G401 (cell line): ENCODE measurements at regions not wholly inside any gene's neighbourhood (a gene's known extent, or its start where the extent isn't known, plus 50 kb on each side); places are given as distances from the start of the nearest gene placed in this dataset.

ENCODE experiments used
- DNase-seq: peaks from one replicate; pipeline ENCODE4 v3.0.0-alpha.2; 2015; ENCODE audit warnings: low spot score
- in situ Hi-C: cut with HindIII; loops from 2 replicates; pipeline ENCODE4 v1.10.0; 2016; ENCODE audit warnings: low sequenced_read_pairs, mixed read lengths

GRCh38 chr18:76142611-76143010 lies 352.4 kb downstream of the ZNF516 start:
- no peak for DNase-seq
- in situ Hi-C loops: no loop called here

- no peak for DNase-seq
- in situ Hi-C loops: no loop called here
Measured at GRCh38 chr18:76139844-76140243, 355.2 kb downstream of the ZNF516 start.

GRCh38 chr18:76137216-76137615 lies 357.8 kb downstream of the ZNF516 start:
- no peak for DNase-seq
- in situ Hi-C loops: no loop called here

- in situ Hi-C loops: no loop called here
- no peak for DNase-seq
Measured at GRCh38 chr18:76136701-76137100, 358.3 kb downstream of the ZNF516 start.

- in situ Hi-C loops: no loop called here
- DNase-seq: no peak
Measured at GRCh38 chr18:76134628-76135027, 360.4 kb downstream of the ZNF516 start.

DNA sequence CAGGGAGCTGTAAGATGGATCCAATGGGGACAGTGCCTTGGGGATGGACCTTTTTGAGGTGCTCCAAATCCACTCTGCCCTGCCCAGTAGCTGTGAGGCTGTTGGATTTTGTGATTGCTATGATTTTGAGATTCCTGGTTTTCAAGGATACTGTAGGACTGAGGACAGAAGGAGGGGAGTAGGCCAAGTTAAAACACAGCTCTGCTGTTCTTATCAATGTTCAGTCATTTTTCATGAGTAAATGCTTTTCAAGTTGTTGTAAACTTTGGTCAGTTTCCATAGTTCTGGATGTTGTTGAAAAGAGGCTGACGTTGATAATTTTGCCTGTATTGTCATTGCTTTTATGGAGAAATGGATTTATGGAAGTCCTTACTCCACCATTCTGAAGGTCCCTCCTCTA lies 361.2 kb downstream of the ZNF516 start:
- no peak for DNase-seq
- in situ Hi-C loops: no loop called here

DNA sequence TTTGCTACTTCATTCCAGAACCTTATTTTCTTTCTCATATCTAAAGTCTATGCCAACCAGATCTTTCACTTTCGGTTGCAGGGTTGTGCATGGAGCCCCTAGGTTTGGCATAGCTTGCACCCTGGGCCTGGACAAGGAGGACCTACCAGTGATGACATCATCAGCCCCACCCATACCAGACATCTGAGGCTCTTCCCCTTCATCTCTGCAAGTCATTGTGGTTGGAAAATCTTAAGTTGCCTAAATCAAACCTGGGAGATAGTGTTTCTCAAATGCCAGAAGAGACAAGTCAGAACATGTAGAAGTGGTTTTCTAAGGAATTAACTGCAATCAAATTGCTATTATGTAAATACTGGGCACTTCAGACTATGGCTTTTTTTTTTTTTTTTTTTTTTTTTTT lies 363.3 kb downstream of the ZNF516 start:
- in situ Hi-C loops: no loop called here
- no peak for DNase-seq

DNA sequence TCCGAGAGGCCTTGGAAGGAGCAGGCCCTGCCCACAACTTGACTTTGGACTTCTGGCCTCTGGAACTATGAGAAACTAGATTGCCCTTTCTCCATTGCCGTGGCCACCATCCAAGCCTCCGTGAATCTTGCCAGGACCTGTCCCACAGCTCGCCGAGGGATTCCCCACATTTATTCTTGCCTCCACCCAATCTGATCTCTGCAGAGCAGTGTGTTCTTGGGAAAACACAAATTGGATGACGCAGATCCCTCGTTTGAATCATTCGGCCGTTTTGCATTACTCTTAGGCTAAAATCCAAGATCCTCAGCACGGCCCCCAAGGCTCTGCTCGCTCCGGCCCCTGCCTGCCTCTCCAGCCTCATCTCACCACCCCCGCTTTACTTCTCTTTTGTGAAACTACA lies 364.2 kb downstream of the ZNF516 start:
- in situ Hi-C loops: no loop called here
- no peak for DNase-seq

GRCh38 chr18:76126327-76126726 lies 368.7 kb downstream of the ZNF516 start:
- DNase-seq: no peak
- in situ Hi-C loops: no loop called here

GRCh38 chr18:76121011-76121410 lies 374.0 kb downstream of the ZNF516 start:
- no peak for DNase-seq
- in situ Hi-C loops: no loop called here

DNA sequence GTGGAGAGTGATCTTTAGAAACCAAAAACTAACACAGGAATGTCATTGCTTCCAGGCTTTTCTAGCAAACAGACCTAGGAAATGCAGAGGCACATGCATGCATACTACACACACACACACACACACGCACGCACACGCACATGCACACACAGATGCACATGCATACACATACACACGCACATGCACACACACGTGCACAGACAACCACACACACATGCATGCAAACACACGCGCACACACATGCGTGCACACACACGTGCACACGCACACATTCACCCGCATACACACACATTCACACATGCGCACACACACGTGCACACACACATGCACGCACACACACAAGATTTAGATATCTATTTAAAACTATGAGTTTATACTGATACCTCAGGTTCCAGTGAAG lies 379.5 kb downstream of the ZNF516 start:
- in situ Hi-C loops: no loop called here
- DNase-seq: no peak

DNA sequence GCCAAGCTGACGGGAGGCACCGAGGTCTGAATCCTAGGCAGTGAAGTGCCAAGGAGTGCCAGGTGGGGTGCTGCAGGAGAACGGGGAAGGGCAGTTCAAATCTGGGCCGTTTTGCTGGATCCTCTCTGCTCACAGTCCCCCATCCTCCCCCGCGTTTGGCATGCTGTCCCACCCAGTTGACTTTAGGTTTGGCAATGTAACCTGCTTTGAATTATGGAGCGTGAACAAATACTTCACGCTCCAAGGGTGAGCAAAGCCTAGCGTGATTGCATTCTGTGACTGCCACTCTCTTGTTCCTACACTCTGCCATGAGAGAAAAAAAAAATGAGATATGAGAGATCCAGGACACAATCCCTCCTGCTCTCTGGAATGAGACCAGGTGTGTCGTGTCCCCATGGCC lies 381.9 kb downstream of the ZNF516 start:
- DNase-seq: no peak
- in situ Hi-C loops: no loop called here

DNA sequence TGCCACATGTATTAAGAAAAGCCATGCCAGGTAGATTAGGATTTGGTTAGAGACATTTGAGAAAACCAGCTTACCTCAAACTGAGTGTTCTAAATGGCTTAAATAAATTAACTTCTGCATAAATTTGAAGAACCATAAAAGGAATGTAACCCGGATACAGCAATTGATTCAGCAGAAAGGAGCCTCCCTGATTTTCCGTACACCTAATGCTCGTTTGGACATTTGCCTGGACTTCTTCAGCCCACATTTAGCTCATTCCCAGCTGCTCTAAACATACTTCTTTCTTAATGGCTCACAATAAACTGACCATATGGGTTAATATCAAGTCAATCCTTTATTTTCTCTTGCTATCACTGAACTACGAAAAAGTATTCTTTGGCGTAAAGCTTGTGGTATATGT lies 392.4 kb downstream of the ZNF516 start:
- in situ Hi-C loops: no loop called here
- DNase-seq: no peak

GRCh38 chr18:76102156-76102555 lies 392.9 kb downstream of the ZNF516 start:
- no peak for DNase-seq
- in situ Hi-C loops: no loop called here

DNA sequence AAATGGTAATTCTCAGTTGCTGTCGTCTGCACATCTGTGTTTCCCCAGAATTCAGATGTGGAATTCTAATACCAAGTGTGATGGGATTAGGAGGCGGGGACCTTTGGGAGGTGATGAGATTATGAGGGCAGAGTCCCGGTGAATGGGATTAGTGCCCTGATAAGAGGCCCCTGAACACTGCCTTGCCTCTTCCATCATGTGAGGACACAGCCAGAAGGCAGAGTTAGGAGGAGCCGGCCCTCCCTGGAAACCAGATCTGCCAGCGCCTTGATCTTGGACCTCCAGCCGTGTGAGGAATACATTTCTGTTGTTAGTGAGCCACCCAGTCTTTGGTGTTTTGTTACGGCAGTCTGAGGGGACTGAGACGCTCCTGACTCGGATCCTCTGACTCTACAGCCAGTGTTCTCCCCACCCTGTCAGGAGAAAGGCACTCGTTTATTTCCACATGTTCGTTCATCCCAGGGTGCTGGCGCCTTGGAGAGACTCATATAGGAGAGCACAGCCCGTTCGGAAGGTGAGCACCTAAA lies 395.0 kb downstream of the ZNF516 start:
- in situ Hi-C loops: no loop called here
- no peak for DNase-seq

DNA sequence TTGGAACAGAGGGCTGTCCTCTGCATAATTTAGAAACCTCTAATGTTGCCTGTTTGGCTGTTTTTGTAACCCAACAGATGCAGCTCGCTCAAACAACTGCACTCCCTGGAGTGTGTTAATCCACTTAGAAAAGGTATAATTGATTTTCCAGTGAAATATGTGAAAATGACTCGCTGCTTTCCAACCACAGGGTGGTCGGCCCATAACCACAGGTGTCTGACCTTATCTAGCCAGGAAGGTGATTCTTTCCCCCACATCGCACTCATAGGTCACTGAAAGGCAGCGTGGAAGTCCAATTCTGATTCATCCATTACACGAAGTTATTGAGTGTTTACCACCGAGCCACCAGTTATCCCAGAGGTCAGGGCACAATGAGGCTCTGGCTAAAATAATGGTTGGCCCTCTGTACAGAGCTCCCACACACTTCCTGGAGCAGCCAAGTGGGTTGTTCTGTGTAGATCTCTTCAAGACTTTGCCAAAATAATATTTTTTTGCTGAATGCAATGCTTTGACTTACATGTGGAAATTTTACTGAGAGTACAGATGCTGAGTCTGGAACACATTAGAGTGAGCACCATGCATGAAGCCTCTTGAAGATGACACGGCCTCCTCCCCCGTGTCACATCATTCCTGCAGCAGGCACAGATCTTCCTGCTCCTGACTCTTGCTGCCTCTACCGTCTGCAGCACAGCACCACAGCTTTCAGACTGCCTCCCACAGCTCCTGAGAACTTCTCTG lies 396.2 kb downstream of the ZNF516 start:
- no peak for DNase-seq
- in situ Hi-C loops: no loop called here

- in situ Hi-C loops: no loop called here
- DNase-seq: no peak
Measured at GRCh38 chr18:76081536-76081935, 413.5 kb downstream of the ZNF516 start.

GRCh38 chr18:76080430-76080829 lies 414.6 kb downstream of the ZNF516 start:
- DNase-seq: no peak
- in situ Hi-C loops: no loop called here

GRCh38 chr18:76075777-76076176 lies 419.3 kb downstream of the ZNF516 start:
- in situ Hi-C loops: no loop called here
- DNase-seq: no peak

DNA sequence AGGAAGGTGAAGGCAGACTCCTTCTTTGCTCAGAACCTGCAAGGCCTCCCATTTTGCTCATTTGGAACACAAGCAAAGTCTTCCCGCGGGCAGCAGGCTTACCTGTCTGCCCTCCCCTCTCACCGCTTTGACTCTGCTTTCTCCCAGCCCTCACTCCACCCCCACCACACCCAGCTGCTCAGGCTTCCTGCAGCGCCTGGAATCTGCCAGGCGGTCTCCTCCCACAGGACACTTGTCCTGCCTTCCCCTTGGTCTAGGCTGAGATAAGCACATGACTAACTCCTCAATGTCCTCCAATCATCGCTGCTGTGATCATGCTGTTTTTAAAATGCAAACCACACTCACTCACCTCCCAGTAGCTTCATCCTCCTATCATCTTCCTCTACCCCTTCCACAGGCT lies 430.0 kb downstream of the ZNF516 start:
- DNase-seq: no peak
- in situ Hi-C loops: no loop called here

GRCh38 chr18:76058146-76058545 lies 436.9 kb downstream of the ZNF516 start:
- no peak for DNase-seq
- in situ Hi-C loops: no loop called here
